ENCODE measurements at regions not wholly inside any gene's neighbourhood (a gene's known extent, or its start where the extent isn't known, plus 50 kb on each side); places are given as distances from the start of the nearest gene placed in this dataset.

DNA sequence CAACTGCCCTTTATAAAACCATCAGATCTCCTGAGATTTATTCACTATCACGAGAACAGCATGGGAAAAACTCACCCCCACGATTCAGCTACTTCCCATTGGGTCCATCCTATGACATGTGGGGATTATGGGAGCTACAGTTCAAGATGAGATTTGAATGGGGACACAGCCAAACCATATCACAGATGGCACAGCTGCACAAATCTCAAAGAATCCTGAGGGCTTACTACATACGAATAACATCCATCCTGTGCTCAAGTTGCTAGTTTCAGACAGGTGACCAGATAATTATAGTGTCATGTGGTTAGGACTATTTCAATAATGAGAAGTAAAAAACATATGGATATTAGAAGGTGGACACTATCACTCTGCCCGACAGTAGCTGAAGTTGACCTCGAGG lies 211.2 kb downstream of the NUAK1 start:
- DNase-seq (ENCODE audit: low read depth, low spot score) (no peak), FAIRE-seq (no peak), ATAC-seq (no peak)
- Histone ChIP-seq H3K27me3 (replicated peaks in 1 of 2; ENCODE audit: control insufficient read depth in 2 of 2, insufficient read depth in 2 of 2, low read length in 1 of 2) (no peaks in the 10 kb centered on the region; a peak in 2 of 4 replicates), H4K20me1 (ENCODE audit: control insufficient read depth, insufficient read depth) (no peaks in the 10 kb centered on the region), H3K27ac (ENCODE audit: control insufficient read depth, insufficient read depth) (no peak overlapping the region), H3K4me1 (ENCODE audit: control insufficient read depth, insufficient read depth, low read length) (no peaks in the 10 kb centered on the region), H2AFZ (ENCODE audit: control insufficient read depth, low read depth, low read length) (no peak overlapping the region), H3K9ac (ENCODE audit: control insufficient read depth, insufficient read depth, low read length) (no peak overlapping the region), H3K79me2 (ENCODE audit: control insufficient read depth, insufficient read depth, low read length) (no peaks in the 10 kb centered on the region), H3K9me3 (replicated peaks; ENCODE audit: control insufficient read depth, insufficient read depth, low read length) (no peaks in the 10 kb centered on the region), H3K4me2 (ENCODE audit: control insufficient read depth, insufficient read depth) (no peak overlapping the region), H3K36me3 (ENCODE audit: control insufficient read depth in 2 of 2, insufficient read depth in 2 of 2, low read length in 1 of 2) (no peaks in the 10 kb centered on the region), H3K4me3 (no peak overlapping the region)
- no peak for TF ChIP-seq ETV6 (conservative IDR thresholded peaks at IDR 0.05 in 1 of 2, IDR thresholded peaks at IDR 0.05 in 1 of 2; ENCODE audit: borderline replicate concordance in 1 of 2, low read depth in 1 of 2)
- ChIA-PET CTCF (no interaction called here), POLR2A (no interaction called here), SMC1A (ENCODE audit: uncharacterized antibody, unreplicated experiment) (no interaction called here), RAD21 (ENCODE audit: unreplicated experiment) (no interaction called here)
- in situ Hi-C loops (cut with MboI) (no loop called here), intact Hi-C loops (cut with micrococcal nuclease; ENCODE audit: unreplicated experiment) (no loop called here)
- 39% methylated on average over 5 of the region's 5 CpGs for WGBS (ENCODE audit: insufficient coverage, insufficient replicate concordance, low lambda C conversion rate, missing lambda C conversion rate)
- BruUV-seq (replicated peaks), result no TSS peak

DNA sequence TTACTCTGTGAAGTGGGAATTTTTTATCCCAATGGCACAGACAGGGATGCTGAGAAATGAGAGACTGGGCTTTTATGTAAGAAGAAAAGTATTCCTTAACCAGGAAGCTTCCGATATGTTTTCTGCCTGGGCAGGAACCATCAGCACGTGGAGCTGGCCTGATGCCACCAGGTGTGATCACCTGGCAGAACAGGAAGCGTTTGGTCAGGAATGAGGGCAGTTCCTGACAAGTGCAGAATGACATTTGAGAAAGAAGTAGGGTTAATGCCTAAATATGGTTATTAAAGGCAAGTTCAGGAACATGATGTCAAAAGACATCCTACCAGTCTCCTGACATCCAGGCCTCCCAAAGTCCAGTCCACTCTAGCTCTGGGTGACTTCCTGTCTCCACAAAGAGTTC lies 210.3 kb downstream of the NUAK1 start:
- CTCF ChIA-PET, result no interaction called here
- in situ Hi-C loops (cut with MboI) (no loop called here), intact Hi-C loops (cut with micrococcal nuclease; ENCODE audit: unreplicated experiment) (no loop called here)
- Histone ChIP-seq H3K27ac (ENCODE audit: control insufficient read depth, insufficient read depth) (no peak overlapping the region), H3K79me2 (ENCODE audit: control insufficient read depth, insufficient read depth, low read length) (no peaks in the 10 kb centered on the region), H3K4me2 (ENCODE audit: control insufficient read depth, insufficient read depth) (no peak overlapping the region), H3K4me1 (ENCODE audit: control insufficient read depth, insufficient read depth, low read length) (no peaks in the 10 kb centered on the region), H3K9me3 (replicated peaks; ENCODE audit: control insufficient read depth, insufficient read depth, low read length) (no peaks in the 10 kb centered on the region), H2AFZ (ENCODE audit: control insufficient read depth, low read depth, low read length) (no peak overlapping the region), H3K9ac (ENCODE audit: control insufficient read depth, insufficient read depth, low read length) (no peak overlapping the region), H3K27me3 (replicated peaks in 1 of 2; ENCODE audit: control insufficient read depth in 2 of 2, insufficient read depth in 2 of 2, low read length in 1 of 2) (no peaks in the 10 kb centered on the region; a peak in 2 of 4 replicates), H4K20me1 (ENCODE audit: control insufficient read depth, insufficient read depth) (no peaks in the 10 kb centered on the region), H3K4me3 (no peak overlapping the region), H3K36me3 (ENCODE audit: control insufficient read depth in 2 of 2, insufficient read depth in 2 of 2, low read length in 1 of 2) (no peaks in the 10 kb centered on the region)
- BruUV-seq (replicated peaks), result no TSS peak
- ATAC-seq, result no peak
- 35% methylated on average over 3 of the region's 3 CpGs for WGBS (ENCODE audit: insufficient coverage, insufficient replicate concordance, low lambda C conversion rate, missing lambda C conversion rate)
- TF ChIP-seq SP1 (IDR thresholded peaks at IDR 0.05; ENCODE audit: low read depth, low read length), result no peak
- TF ChIP-seq HDGF (IDR thresholded peaks at IDR 0.05), result no peak
- TF ChIP-seq MTA3 (IDR thresholded peaks at IDR 0.05; ENCODE audit: borderline replicate concordance, low read length), result no peak
- POLR2A ChIA-PET, result no interaction called here
- SMC1A ChIA-PET (ENCODE audit: uncharacterized antibody, unreplicated experiment), result no interaction called here
- no peak for DNase-seq (ENCODE audit: low read depth, low spot score)
- RAD21 ChIA-PET (ENCODE audit: unreplicated experiment), result no interaction called here
- no peak for FAIRE-seq
